HCT116 (cell line): ENCODE measurements at regions not wholly inside any gene's neighbourhood (a gene's known extent, or its start where the extent isn't known, plus 50 kb on each side); places are given as distances from the start of the nearest gene placed in this dataset.

ENCODE experiments used
- ATAC-seq: fragments of 200-7000 bp; cut with Tn5 transposase; 2 replicates; pipeline ENCODE4 v1.9.1; 2020; ENCODE audit warnings: mild to moderate bottlenecking, moderate library complexity
- BruUV-seq: library from RNA; stranded (reverse); fragments of 400-500 nt; replicated peaks from 2 replicates; lab custom pipeline; 2021; lab: Mats Ljungman, UMichigan
- CTCF ChIA-PET: fragments of 300-600 bp; sonication (Branson Sonifier 250); formaldehyde crosslinking; loops from one replicate; lab custom pipeline; 2021; ENCODE audit warnings: antibody characterized with exemption; lab: Charles Lee
- POLR2A ChIA-PET: fragments of 300-600, 350-600 bp; sonication (Branson Sonifier 250); formaldehyde crosslinking; loops from one replicate; lab custom pipeline; 2021; ENCODE audit warnings: antibody characterized with exemption; lab: Charles Lee
- RAD21 ChIA-PET, 2 experiments: fragments of 300-600 bp; sonication (Branson Sonifier 250); formaldehyde crosslinking; loops; one replicate each; lab custom pipeline; 2023; ENCODE audit warnings: low total read pairs in 2 of 2; ENCODE audit not compliant: uncharacterized antibody in 2 of 2, unreplicated experiment in 2 of 2, low non-redundant PET in 1 of 2; lab: Charles Lee
- DNase-seq: peaks from one replicate; pipeline ENCODE4 v3.0.0-alpha.2; 2010; ENCODE audit warnings: low read depth, low spot score
- H2AFZ ChIP-seq: fragments of 200-600 bp; shearing (Covaris generic), sonication (generic); 2 replicates; pipeline ENCODE4 v1.6.1; 2017; ENCODE audit warnings: low read depth, mixed run types, mixed read lengths, antibody characterized with exemption, low read length; ENCODE audit not compliant: poor library complexity, severe bottlenecking
- H3K27ac ChIP-seq: 2 replicates; pipeline ENCODE4 v1.5.1; 2012; ENCODE audit warnings: low read depth, low read length
- H3K27me3 ChIP-seq: fragments of 200-600 bp; sonication (generic); 2 replicates; pipeline ENCODE4 v1.6.1; 2016; ENCODE audit warnings: mixed run types, low read length, mixed read lengths; ENCODE audit not compliant: insufficient read depth
- H3K36me3 ChIP-seq, 2 experiments: fragments of 200-500 bp in 1 of 2; fragments of 200-600 bp in 1 of 2; sonication (Bioruptor generic) in 1 of 2; sonication (generic) in 1 of 2; 2 replicates each; pipeline versions ENCODE4 v1.5.1 to v1.6.1; 2014 to 2016; ENCODE audit warnings: low read length in 2 of 2, inconsistent platforms in 1 of 2, mixed read lengths in 1 of 2, mixed run types in 1 of 2; ENCODE audit not compliant: insufficient read depth in 2 of 2, control insufficient read depth in 1 of 2
- H3K4me1 ChIP-seq, 2 experiments: fragments of 200-600 bp in 1 of 2; sonication (generic) in 1 of 2; 2 replicates each; pipeline versions ENCODE4 v1.5.1 to v1.6.1; 2012 to 2017; ENCODE audit warnings: low read length in 2 of 2, inconsistent platforms in 1 of 2, mild to moderate bottlenecking in 1 of 2, mixed read lengths in 1 of 2, mixed run types in 1 of 2, moderate library complexity in 1 of 2; ENCODE audit not compliant: insufficient read depth in 2 of 2, control insufficient read depth in 1 of 2
- H3K4me2 ChIP-seq: fragments of 200-600 bp; sonication (generic); 2 replicates; pipeline ENCODE4 v1.6.1; 2017; ENCODE audit warnings: mixed run types, low read length, mixed read lengths
- H3K4me3 ChIP-seq, 2 experiments: fragments of 200-600 bp in 1 of 2; sonication (generic) in 1 of 2; replicated peaks in 1 of 2; 2 replicates each; pipeline ENCODE4 v1.5.1; 2011 to 2016; ENCODE audit warnings: low read length in 2 of 2, control low read depth in 1 of 2, low read depth in 1 of 2, mild to moderate bottlenecking in 1 of 2, mixed read lengths in 1 of 2, mixed run types in 1 of 2
- H3K79me2 ChIP-seq: fragments of 200-600 bp; sonication (generic); 2 replicates; pipeline ENCODE4 v1.6.1; 2017; ENCODE audit warnings: mild to moderate bottlenecking, mixed run types, low read length, moderate library complexity, mixed read lengths; ENCODE audit not compliant: insufficient read depth
- H3K9ac ChIP-seq: fragments of 200-600 bp; sonication (generic); 2 replicates; pipeline ENCODE4 v1.6.1; 2016; ENCODE audit warnings: low read length, mixed read lengths
- H3K9me2 ChIP-seq: fragments of 200-600 bp; sonication (generic), shearing (Covaris generic); 2 replicates; pipeline ENCODE4 v1.6.1; 2017; ENCODE audit warnings: mixed run types, mild to moderate bottlenecking, moderate library complexity; ENCODE audit not compliant: insufficient read depth
- H3K9me3 ChIP-seq, 2 experiments: fragments of 200-500 bp in 1 of 2; fragments of 200-600 bp in 1 of 2; sonication (Bioruptor generic) in 1 of 2; sonication (generic) in 1 of 2; 2 replicates each; pipeline ENCODE4 v1.6.1; 2014 to 2017; ENCODE audit warnings: low read length in 2 of 2, mixed read lengths in 2 of 2, inconsistent platforms in 1 of 2, low read depth in 1 of 2, mild to moderate bottlenecking in 1 of 2, mixed run types in 1 of 2, moderate library complexity in 1 of 2; ENCODE audit not compliant: control insufficient read depth in 1 of 2, insufficient read depth in 1 of 2
- H4K20me1 ChIP-seq: fragments of 200-600 bp; sonication (generic), shearing (Covaris generic); 2 replicates; pipeline ENCODE4 v1.6.1; 2017; ENCODE audit warnings: mixed run types, mild to moderate bottlenecking, moderate library complexity; ENCODE audit not compliant: insufficient read depth
- CBX3 ChIP-seq: IDR thresholded peaks from 2 replicates; pipeline ENCODE4 v1.6.1; 2012; ENCODE audit warnings: low read depth
- EGR1 ChIP-seq: IDR thresholded peaks from 2 replicates; pipeline ENCODE4 v1.6.1; 2012; ENCODE audit warnings: low read depth
- ELF1 ChIP-seq: IDR thresholded peaks from 2 replicates; pipeline ENCODE4 v1.6.1; 2012; ENCODE audit warnings: low read depth, borderline replicate concordance
- EZH2 ChIP-seq: fragments of 200-600 bp; sonication (generic); IDR thresholded peaks from 2 replicates; pipeline ENCODE4 v1.6.1; 2017; ENCODE audit warnings: antibody characterized with exemption, mixed run types
- EZH2phosphoT487 ChIP-seq: fragments of 200-600 bp; IDR thresholded peaks from 2 replicates; pipeline ENCODE4 v1.6.1; 2018; ENCODE audit warnings: antibody characterized with exemption, borderline replicate concordance
- JUND ChIP-seq: IDR thresholded peaks from 2 replicates; pipeline ENCODE4 v1.6.1; 2012
- POLR2A ChIP-seq: IDR thresholded peaks from 2 replicates; pipeline ENCODE4 v1.7.0; 2011; ENCODE audit warnings: borderline replicate concordance; ENCODE audit not compliant: insufficient read depth, insufficient read length; ENCODE audit errors: extremely low read depth
- RAD21 ChIP-seq: IDR thresholded peaks from 2 replicates; pipeline ENCODE4 v1.6.1; 2012; ENCODE audit warnings: low read depth, mild to moderate bottlenecking
- SP1 ChIP-seq: IDR thresholded peaks from 2 replicates; pipeline ENCODE4 v1.6.1; 2012; ENCODE audit warnings: low read depth
- SRF ChIP-seq: IDR thresholded peaks from 2 replicates; pipeline ENCODE4 v1.6.1; 2012; ENCODE audit warnings: low read depth
- TCF7L2 ChIP-seq: IDR thresholded peaks from 2 replicates; pipeline ENCODE4 v1.7.0; 2011; ENCODE audit warnings: borderline replicate concordance, inconsistent platforms; ENCODE audit not compliant: insufficient read depth, insufficient read length; ENCODE audit errors: extremely low read depth
- YY1 ChIP-seq: IDR thresholded peaks from 2 replicates; pipeline ENCODE4 v1.6.1; 2011; ENCODE audit warnings: low read length, low read depth, moderate library complexity, mild to moderate bottlenecking; ENCODE audit not compliant: insufficient replicate concordance; ENCODE audit errors: extremely low read depth
- intact Hi-C: fragments of 100-400 bp; cut with micrococcal nuclease; formaldehyde crosslinking; loops from 2 replicates; pipeline ENCODE4 v1.10.0; 2022
- TF ChIP-seq, protein P1 (sequence below): IDR thresholded peaks from 2 replicates; pipeline ENCODE4 v1.6.1; 2012; ENCODE audit warnings: low read depth
- TF ChIP-seq, protein P2 (sequence below): IDR thresholded peaks from 2 replicates; pipeline ENCODE4 v1.6.1; 2012

DNA sequence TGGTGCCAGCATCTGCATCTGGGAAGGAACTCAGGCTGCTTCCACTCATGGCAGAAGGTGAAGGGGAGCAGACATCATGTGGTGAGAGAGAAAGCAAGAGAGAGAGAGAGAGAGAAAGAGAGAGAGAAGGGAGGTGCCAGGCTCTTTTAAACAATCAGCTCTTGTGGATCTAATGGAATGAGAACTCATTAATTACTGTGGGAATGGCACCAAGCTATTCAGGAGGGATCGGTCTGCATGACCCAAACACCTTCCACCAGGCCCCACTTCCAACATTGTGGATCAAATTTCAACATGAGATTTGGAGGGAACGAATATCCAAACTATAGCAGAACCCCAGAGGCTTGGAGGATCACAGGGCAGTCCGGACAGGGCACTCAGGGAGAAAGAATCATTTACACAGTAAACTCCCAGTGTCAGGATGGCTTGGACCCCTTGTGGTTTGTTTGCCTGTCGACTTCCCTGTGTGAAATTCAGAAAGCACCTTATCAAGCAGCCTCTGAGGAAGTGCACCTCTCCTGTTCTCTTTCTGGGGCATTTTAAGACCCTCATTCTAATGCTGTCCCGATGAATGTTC is 308.5 kb downstream of the REEP3 start:
- Histone ChIP-seq H4K20me1 (no peaks in the 10 kb centered on the region), H3K9ac (no peak overlapping the region), H3K9me2 (no peaks in the 10 kb centered on the region), H3K4me2 (no peak overlapping the region), H3K4me1 (no peaks in the 10 kb centered on the region), H2AFZ (no peak overlapping the region), H3K27me3 (no peaks in the 10 kb centered on the region), H3K36me3 (no peaks in the 10 kb centered on the region), H3K9me3 (no peaks in the 10 kb centered on the region), H3K79me2 (no peaks in the 10 kb centered on the region), H3K27ac (no peak overlapping the region), H3K4me3 (no peak overlapping the region)
- TF ChIP-seq POLR2A (no peak), EZH2phosphoT487 (no peak), RAD21 (no peak), EZH2 (no peak), TCF7L2 (no peak)
- TF ChIP-seq, protein P1, sequence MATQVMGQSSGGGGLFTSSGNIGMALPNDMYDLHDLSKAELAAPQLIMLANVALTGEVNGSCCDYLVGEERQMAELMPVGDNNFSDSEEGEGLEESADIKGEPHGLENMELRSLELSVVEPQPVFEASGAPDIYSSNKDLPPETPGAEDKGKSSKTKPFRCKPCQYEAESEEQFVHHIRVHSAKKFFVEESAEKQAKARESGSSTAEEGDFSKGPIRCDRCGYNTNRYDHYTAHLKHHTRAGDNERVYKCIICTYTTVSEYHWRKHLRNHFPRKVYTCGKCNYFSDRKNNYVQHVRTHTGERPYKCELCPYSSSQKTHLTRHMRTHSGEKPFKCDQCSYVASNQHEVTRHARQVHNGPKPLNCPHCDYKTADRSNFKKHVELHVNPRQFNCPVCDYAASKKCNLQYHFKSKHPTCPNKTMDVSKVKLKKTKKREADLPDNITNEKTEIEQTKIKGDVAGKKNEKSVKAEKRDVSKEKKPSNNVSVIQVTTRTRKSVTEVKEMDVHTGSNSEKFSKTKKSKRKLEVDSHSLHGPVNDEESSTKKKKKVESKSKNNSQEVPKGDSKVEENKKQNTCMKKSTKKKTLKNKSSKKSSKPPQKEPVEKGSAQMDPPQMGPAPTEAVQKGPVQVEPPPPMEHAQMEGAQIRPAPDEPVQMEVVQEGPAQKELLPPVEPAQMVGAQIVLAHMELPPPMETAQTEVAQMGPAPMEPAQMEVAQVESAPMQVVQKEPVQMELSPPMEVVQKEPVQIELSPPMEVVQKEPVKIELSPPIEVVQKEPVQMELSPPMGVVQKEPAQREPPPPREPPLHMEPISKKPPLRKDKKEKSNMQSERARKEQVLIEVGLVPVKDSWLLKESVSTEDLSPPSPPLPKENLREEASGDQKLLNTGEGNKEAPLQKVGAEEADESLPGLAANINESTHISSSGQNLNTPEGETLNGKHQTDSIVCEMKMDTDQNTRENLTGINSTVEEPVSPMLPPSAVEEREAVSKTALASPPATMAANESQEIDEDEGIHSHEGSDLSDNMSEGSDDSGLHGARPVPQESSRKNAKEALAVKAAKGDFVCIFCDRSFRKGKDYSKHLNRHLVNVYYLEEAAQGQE: no peak
- POLR2A ChIA-PET: no interaction called here
- intact Hi-C loops: no loop called here
- DNase-seq (no peak), ATAC-seq (no peak)
- BruUV-seq: no TSS peak
- CTCF ChIA-PET: interaction anchor here (1.0 kb wide), 1 partner anchor 10 kb away, joined by 6 read pairs; no protein-coding TSS in a partner anchor
- RAD21 ChIA-PET: no interaction called here

DNA sequence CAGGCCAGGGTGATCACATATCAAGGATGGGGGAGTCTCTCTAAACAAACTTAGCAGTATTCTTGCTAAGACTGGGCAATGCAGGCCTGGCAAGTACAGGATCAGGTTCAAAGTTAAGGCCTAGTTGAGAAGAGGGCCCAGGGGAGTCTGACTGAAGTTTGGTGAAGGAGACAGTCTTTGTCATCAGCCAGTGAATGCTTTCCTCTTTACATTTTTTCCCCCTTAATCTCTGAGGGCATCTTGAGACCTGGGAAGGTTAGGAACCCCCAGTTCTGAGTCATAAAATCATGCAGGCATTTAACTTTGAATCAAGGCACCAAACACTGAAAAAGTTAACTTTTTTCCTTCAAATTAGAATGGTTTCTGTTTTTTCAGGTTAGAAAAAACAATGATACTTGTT is 311.5 kb downstream of the REEP3 start:
- RAD21 ChIA-PET: no interaction called here
- no peaks in the 10 kb centered on the region for H3K27me3 ChIP-seq
- H3K4me2 ChIP-seq: no peak overlapping the region
- no peak overlapping the region for H3K4me3 ChIP-seq
- CTCF ChIA-PET: no interaction called here
- no peaks in the 10 kb centered on the region for H3K36me3 ChIP-seq
- BruUV-seq: no TSS peak
- no peaks in the 10 kb centered on the region for H3K9me3 ChIP-seq
- H4K20me1 ChIP-seq: no peaks in the 10 kb centered on the region
- no peaks in the 10 kb centered on the region for H3K4me1 ChIP-seq
- no peak for DNase-seq
- no peak overlapping the region for H3K27ac ChIP-seq
- intact Hi-C loops: no loop called here
- POLR2A ChIA-PET: no interaction called here
- H3K9ac ChIP-seq: no peak overlapping the region
- no peak for ATAC-seq
- no peak overlapping the region for H2AFZ ChIP-seq
- no peaks in the 10 kb centered on the region for H3K79me2 ChIP-seq
- H3K9me2 ChIP-seq: no peaks in the 10 kb centered on the region
- TF ChIP-seq RAD21: no peak
- TF ChIP-seq, protein P1: no peak
- TF ChIP-seq JUND: no peak
- TF ChIP-seq ELF1: no peak
- no peak for TF ChIP-seq CBX3
- TF ChIP-seq POLR2A: no peak
- TF ChIP-seq EZH2phosphoT487: no peak
- TF ChIP-seq, protein P2, sequence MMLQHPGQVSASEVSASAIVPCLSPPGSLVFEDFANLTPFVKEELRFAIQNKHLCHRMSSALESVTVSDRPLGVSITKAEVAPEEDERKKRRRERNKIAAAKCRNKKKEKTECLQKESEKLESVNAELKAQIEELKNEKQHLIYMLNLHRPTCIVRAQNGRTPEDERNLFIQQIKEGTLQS: no peak
- TF ChIP-seq EGR1: no peak
- TF ChIP-seq SRF: no peak
- no peak for TF ChIP-seq SP1
- TF ChIP-seq YY1: no peak
